Gastrocnemius medialis (tissue), 4 donors: ENCODE measurements at regions not wholly inside any gene's neighbourhood (a gene's known extent, or its start where the extent isn't known, plus 50 kb on each side); places are given as distances from the start of the nearest gene placed in this dataset.

Experiments used
- POLR2A ChIP-seq, 2 donors: fragments of 450-650 bp; IDR thresholded peaks; one replicate each; pipeline ENCODE4 v1.6.1; 2017; ENCODE audit warnings: antibody characterized with exemption in 2 of 2, mild to moderate bottlenecking in 2 of 2, moderate library complexity in 2 of 2
- TF ChIP-seq, protein P1 (sequence below), 5 experiments: fragments of 450-650 bp in 3 of 5; fragments of 200-600 bp in 2 of 5; sonication (generic) in 2 of 5; IDR thresholded peaks in 4 of 5; conservative IDR thresholded peaks in 1 of 5; 1 replicate in 4 of 5; 2 replicates in 1 of 5; pipeline ENCODE4 v1.5.1; 2016 to 2019; ENCODE audit warnings: antibody characterized with exemption in 5 of 5, mild to moderate bottlenecking in 3 of 5, moderate library complexity in 3 of 5

DNA sequence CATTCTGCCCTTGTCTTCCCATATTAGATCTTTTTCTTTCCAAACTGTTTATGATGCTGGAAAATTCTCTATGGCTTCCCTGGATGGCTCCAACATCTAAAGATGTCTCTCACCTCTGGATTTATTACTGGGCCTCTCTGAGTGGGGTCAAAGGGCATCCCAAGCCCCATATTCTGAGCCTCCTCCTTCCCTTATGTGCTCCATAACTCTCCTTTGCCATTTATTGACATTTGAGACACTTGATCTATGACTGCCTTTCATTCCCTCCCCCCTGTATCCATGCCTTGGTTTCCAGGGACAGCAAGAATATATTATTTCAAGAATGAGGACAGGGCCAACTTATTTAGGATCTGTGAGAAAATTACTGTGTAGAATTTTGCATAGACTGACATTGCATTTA lies 369.3 kb upstream of the ONECUT1 start:
- TF ChIP-seq, protein P1, sequence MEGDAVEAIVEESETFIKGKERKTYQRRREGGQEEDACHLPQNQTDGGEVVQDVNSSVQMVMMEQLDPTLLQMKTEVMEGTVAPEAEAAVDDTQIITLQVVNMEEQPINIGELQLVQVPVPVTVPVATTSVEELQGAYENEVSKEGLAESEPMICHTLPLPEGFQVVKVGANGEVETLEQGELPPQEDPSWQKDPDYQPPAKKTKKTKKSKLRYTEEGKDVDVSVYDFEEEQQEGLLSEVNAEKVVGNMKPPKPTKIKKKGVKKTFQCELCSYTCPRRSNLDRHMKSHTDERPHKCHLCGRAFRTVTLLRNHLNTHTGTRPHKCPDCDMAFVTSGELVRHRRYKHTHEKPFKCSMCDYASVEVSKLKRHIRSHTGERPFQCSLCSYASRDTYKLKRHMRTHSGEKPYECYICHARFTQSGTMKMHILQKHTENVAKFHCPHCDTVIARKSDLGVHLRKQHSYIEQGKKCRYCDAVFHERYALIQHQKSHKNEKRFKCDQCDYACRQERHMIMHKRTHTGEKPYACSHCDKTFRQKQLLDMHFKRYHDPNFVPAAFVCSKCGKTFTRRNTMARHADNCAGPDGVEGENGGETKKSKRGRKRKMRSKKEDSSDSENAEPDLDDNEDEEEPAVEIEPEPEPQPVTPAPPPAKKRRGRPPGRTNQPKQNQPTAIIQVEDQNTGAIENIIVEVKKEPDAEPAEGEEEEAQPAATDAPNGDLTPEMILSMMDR (IDR thresholded peaks at IDR 0.05 in 4 of 5, conservative IDR thresholded peaks at IDR 0.05 in 1 of 5), result no peak
- no peak for TF ChIP-seq POLR2A (IDR thresholded peaks at IDR 0.05)
